GM18867 (cell line): ENCODE measurements at regions not wholly inside any gene's neighbourhood (a gene's known extent, or its start where the extent isn't known, plus 50 kb on each side); places are given as distances from the start of the nearest gene placed in this dataset.
"Not testable (repeated sequence)": the region's sequence is repeated elsewhere in the genome, so short reads cannot be mapped to it uniquely, and the experiment has no call there.

ENCODE experiments used
- ATAC-seq: cut with Tn5 transposase; IDR thresholded peaks from one replicate; pipeline ENCODE4 v1.9.1; 2021; ENCODE audit warnings: mild to moderate bottlenecking, moderate library complexity; ENCODE audit not compliant: unreplicated experiment

DNA sequence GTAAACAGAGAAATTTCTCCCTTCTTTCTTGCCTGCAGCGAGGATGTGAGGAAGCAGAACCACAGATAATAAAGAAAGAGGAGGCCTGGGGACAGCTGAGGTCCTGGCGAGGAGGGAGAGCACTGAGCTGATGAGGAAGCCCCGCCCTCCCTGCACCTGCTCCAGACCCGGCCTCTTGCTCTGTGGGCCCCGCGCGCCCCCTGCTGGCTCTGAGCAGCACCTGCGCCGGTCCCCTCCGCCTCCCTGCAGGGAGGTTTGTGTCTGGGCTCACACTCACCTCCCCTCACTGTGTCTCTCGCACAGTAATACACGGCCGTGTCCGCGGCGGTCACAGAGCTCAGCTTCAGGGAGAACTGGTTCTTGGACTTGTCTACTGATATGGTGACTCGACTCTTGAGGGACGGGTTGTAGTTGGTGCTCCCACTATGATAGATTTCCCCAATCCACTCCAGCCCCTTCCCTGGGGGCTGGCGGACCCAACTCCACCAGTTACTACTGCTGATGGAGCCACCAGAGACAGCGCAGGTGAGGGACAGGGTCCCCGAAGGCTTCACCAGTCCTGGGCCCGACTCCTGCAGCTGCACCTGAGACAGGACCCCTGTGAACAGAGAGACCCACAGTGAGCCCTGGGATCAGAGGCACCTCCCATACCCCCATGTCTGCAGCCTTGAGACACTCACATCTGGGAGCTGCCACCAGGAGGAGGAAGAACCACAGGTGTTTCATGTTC is 485.4 kb downstream of the TMEM121 start:
- ATAC-seq, result not testable (repeated sequence)

DNA sequence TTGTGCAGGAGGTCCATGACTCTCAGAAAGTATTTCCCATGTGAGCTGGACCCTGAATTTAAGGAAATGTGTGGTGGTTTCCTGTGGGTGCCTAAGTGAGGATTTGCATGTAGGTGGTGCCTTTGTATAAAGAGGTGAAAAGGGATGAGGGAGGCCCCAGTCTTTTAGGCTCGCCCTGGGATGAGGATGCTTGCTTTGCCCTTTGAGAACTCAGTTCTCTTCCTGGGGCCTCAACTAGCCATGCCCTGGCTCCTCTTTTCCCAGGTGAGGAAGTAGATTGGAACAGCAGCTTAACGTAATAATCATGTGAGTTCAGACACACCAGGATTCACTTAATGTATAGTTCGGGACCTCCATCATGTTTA is 486.0 kb downstream of the TMEM121 start:
- ATAC-seq, result not testable (repeated sequence)

DNA sequence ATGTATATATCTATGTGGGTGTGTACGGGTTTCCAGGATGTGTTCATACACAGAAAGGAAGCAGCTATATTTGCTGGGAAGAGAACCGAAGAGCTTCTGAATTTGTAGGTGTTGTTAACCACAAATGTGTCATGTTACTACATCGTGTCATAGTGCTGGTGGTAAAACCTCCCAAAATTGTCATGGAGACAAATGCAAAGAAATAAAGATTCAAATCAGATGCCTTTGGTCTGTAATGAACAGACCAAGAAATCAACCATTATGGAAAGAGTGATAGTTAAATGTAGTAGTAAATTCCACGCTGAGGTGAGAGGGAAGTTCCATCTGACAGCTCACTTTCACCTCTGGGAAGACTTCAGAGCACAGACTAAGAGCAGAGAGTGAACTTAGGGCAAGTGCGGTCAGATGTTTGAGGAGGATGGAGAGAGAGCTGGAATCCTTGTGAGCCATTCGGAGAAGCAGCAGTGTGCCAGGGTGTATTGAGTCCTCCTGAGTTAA is 487.5 kb downstream of the TMEM121 start:
- no peak for ATAC-seq

DNA sequence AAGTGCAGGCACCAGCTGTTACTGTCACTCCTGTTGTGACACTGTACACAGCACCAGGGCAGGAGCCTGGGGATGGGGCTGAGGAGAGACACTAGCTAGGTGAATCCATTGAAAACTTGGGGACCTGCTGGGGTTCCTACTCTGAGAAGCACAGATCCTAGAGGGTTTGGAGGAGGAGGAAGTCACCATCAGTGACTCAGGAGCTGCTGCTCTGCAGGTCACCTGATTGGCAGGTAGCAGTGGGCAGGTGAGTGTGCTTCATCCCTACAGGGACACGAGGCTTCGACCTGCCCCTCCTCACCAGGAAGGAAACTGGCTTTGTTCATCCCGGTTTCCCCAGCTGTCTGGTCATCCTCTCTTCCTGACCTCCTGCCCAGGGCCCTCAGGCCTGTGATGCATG is 491.6 kb downstream of the TMEM121 start:
- ATAC-seq, result not testable (repeated sequence)

DNA sequence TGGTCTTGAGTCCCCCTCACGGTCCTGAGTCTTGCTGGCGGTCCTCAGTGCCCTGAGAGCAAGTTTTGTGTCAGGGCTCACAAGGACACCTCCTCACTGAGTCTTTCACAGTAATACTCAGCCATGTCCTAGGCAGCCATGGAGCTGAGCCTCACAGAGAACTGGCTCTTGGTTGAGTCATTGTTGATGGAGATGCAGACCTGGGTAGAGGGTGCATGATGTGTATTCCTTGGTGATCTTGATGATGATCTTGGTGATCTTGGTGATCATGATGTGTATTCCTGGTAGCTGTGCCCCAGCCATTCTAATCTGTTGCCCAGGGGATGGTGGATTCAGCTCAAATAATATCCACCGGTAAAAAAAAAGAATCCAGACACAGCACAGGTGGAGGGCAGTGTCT is 495.4 kb downstream of the TMEM121 start:
- no peak for ATAC-seq

DNA sequence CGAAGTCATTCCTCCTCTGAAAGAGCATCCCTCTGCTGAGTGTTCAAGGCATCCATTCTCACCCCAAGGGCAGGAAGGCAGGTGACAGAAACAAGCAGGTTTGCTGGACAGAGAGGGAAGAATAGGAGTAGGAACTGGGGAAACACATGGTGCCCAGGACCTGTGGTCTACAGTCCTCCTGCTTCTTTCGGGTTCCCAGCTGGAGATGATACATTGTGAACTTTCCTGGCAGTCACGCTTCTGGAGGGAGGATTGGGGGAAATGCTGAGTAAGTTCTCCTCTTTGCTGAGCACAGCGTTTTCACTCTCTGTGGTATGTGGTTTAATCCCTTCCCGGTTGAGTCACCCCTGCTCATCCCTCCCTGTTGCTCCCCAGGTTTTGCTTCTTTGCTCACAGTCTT is 496.3 kb downstream of the TMEM121 start:
- ATAC-seq, result not testable (repeated sequence)

DNA sequence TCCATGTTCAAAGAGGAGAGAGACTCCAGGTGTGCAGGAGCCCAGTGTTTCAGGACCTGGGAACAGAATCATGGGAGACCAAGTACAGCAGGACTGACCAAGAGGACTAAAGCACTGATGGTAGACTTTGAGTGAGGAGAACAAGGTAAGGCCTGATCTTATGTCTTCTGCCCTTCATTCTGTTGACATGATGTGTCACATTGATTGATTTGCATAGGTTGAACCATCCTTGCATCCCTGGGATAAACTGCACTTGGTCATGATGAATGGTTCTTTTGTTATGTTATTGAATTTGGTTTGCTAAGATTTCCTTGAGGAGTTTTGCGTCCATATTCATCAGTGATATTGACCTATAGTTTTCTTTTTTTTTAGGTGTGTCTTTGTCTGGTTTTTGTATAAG is 497.0 kb downstream of the TMEM121 start:
- no peak for ATAC-seq

DNA sequence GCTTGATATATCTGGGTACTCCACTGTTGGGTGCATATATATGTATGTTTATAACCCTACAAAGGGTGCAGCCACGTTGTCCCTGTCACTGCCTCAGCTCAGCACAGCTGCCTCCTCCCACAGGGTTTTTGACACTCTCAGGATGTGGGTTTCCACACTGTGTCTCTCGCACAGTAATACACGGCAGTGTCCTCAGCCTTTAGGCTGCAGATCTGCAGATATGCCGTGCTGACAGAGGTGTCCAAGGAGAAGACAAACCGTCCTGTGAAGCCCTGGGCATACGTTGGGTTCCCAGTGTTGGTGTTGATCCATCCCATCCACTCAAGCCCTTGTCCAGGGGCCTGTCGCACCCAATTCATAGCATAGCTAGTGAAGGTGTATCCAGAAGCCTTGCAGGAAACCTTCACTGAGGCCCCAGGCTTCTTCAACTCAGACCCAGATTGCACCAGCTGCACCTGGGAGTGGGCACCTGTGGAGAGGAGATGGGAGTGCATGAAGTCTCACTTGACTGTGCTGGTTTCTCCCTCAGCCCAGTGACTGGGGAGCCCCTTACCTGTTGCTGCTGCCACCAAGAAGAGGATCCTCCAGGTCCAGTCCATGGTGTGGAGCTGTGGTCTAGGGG is 498.7 kb downstream of the TMEM121 start:
- no peak for ATAC-seq

DNA sequence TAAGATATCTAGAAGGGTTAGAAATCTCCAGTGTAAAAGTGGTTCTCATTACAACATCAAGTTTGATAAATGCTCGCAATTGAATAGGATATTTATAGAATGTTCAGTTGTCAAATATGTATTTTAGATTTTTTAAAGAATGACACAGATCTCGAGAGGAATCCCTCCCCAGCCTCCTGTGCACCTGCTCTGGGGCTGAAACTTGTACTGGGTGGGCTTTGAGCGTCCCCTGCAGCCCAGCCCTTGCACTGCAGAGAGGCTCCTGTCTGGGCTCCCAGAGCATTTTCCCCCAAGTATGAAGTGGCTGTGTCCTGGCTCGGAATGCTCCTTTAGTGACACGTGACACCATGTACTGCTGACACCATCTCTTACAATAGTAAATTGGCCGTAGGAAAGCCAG is 499.6 kb downstream of the TMEM121 start:
- no peak for ATAC-seq

DNA sequence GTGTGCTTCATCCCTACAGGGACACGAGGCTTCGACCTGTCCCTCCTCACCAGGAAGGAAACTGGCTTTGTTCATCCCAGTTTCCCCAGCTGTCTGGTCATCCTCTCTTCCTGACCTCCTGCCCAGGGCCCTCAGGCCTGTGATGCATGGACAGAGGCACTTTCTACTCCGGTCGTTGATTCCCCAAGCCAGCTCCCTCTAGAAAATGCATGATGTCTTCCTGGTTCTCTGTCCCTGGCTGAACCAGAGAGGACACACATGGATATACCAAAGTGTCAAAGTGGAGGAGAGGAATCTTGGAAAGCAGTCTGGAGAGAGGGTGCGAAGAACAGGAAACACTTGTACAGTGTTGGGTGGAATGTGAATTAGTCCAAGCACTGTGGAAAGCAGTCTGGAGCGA is 501.4 kb downstream of the TMEM121 start:
- not testable (repeated sequence) for ATAC-seq

DNA sequence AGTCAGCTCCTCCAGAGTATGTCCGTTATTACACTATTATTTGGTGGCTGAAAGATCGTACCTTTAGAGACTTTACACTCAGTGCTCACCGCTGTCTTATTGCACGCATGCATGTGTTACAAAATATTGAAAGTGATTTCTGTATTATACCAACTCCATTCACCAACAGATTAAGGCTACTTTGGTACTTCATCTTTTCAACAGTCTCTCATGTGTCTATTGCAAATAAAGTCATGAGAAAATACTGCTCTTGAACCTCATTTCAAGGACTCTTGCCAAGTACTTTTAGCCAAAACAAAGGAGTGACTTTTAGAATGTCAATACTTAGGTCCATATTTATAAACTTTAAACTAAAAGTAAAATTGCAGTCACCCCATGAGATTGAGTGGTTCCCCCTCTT is 503.6 kb downstream of the TMEM121 start:
- ATAC-seq, result no peak

DNA sequence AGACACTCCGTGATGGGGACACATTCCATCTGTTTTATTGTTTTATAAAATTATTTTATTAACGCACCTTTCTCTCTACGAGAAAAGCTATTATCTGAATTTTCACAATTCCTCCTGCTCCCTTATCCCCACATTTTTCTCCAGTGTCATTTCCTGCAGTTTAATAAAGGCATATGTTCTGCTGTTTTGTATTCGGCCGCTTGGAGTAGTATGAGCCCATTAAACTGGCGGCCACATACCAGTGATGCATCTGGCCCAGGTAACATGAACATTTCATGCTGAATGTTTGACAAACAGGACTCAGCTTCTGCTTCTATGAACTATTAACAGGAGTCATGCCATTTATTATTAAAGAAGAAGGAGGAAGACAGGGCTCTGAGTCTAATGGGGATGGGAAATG is 511.0 kb downstream of the TMEM121 start:
- ATAC-seq, result no peak

DNA sequence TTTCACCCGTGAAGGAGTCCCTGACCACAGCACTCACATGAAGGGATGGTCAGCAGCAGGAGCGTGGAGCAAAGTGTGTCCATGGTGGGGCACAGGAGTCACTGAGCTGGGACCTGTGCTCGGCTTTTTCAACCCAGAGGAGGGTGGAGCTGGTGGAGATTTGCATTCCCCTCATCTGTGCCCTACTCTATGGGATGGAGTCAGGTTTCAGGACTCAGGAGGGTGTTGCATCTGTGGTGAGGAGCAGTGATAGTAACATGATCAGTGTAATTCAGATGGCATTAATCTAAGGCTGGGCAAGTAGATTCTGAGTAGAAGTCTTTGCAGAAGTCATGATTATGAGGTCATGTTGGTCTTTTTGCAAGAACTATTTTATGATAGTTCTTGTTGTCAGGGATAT is 511.9 kb downstream of the TMEM121 start:
- no peak for ATAC-seq

DNA sequence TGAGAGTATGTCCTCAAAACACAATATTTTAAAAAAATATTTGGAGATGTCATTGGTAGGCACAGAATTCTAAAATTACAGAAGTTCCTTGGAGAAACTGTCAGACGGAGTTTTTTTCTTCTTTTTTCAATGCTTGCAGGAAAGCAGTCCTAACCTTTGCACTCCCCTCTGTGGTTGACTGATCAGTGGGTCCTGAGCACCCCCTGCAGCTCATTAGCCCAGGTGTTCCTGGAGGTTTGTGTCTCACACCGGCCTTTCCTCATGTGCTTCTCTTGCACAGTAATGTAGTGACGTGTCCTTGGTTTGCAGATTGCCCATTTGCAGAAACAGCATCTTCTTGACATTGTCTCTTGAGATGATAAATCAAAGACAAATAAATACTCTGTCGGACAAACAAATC is 513.0 kb downstream of the TMEM121 start:
- no peak for ATAC-seq

DNA sequence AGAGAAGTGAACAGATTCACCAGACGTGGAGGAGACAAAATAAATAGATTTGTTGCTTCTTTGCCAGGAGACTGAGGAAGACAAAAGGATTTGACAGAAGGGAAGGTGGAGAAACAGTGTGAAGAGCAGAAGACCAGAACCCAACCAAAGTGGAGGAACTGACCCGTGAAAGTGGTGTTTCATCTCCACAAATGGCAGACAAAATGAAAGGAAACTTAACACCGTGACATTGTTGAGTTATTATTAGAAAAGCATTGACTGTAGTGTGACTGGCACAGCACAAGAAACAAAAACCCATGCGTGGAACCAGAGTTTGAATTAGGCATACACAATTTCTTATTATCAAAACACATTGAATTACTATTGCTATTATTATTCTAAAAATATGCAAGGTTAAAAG is 518.1 kb downstream of the TMEM121 start:
- ATAC-seq, result no peak

DNA sequence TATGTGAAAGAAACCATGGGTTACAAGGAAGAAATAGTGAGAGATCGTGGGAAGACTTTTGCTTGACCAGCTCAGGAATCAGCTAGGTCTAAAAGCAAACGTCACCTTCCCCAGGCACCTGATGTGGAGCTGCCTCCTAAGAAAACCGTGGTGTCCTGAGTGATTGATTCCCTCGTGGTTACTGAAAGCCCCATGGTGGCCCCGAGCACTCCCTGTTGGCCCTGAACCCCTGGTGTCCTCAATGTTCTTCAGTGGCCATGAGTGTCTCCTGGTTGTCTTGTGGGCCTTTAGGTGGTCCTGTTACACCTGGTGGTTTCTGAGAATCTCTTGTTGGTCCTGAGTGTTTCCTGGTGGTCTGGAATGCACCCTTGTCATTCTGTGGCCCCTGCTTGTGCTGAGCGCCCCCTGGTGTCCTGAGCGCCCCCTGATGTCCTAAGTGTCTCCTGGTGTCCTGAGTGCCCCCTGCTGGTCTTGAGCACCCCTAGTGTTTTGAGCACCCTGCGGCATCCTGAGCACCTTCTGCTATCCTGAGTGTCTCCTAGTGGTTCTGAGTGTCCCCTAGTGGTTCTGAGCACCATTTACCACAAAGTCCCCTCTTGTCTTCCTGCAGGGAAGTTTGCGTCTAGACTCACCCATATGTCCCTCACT is 518.7 kb downstream of the TMEM121 start:
- peak; percentile 70 for ATAC-seq

DNA sequence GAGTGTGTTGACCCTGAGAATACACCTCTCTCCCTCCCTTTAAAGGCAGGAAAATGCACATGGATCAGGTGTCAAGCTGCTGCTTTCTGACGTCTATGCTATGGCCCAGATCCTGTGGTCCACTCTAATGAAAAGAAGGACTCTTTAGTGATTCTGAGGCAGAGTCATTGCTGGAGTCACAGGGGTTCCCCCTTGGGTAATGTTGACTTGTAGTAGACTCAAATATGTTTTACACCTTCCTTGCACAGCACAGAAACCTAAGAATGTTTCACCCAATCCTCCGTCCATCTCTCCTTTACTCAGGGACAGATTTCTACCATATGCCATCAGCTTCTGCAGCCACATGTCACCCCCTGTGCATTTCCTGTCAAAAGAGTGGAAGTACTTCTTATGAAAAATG is 525.4 kb downstream of the TMEM121 start:
- ATAC-seq, result no peak

DNA sequence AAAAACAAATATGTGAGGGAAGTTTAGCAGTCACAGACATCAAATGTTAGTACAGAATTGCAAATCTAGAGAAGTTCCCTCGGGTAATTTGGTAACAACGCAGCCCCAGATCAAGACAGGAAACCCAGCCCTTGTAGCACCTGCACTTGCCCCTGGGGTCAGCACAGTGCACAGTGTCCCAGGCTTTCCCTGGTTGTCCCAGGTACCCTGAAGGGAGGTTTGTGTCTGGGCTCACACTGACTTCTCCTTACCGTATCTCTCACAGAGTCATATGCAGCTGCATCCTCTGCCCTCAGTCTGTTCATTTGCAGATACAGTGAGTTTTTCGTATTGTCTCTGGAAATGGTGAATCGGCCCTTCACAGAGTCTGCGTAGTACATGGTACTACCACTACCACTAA is 528.9 kb downstream of the TMEM121 start:
- no peak for ATAC-seq

DNA sequence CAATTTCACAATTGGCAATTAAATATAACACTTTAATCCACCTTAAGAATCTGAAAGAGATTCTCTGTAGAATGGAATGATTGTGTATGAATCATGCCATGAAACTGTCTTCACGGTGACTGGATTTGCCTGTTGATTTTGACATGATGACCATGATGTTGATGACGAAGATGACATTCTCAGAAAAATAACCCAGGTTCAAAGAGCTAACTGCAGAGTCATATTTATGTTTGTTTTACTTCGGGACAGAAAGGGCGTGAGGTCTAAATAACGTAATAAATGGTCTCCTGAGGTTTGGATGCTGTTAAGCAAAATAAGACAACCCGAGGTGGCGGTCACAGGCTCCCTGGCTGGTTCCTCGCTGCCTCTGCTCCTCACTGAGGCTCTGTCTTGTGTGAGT is 532.0 kb downstream of the TMEM121 start:
- no peak for ATAC-seq

DNA sequence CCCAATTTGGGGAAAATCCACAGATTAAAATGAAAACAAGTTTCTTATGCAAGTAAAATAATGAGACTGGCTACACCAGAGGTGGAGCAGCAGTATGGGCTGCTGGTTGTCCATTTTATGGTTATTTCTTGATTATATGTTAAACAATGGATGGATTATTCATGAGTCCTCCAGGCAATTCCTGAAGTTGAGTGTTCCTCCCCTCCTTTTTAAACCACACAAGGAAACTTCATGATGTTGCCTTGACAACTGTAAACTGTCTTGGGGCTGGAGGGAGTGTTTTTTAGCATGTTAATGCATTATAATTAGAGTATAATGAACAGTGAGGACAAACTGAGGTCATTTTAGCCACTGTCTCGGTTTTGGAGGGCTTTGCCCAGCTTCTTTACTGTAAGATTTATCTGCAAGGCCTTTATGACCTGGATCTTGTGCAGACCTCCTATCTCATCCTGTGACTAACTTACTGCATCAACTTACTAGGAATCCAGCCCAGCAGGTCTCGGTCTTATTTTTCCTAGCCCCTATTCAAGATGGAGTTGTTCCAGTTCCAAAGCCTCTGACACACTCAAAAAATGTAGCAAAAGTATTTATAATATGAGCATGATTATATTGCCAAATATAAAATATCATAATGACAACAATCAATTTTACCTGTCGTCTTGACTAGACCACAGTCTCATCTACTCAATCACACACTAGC is 534.0 kb downstream of the TMEM121 start:
- no peak for ATAC-seq

DNA sequence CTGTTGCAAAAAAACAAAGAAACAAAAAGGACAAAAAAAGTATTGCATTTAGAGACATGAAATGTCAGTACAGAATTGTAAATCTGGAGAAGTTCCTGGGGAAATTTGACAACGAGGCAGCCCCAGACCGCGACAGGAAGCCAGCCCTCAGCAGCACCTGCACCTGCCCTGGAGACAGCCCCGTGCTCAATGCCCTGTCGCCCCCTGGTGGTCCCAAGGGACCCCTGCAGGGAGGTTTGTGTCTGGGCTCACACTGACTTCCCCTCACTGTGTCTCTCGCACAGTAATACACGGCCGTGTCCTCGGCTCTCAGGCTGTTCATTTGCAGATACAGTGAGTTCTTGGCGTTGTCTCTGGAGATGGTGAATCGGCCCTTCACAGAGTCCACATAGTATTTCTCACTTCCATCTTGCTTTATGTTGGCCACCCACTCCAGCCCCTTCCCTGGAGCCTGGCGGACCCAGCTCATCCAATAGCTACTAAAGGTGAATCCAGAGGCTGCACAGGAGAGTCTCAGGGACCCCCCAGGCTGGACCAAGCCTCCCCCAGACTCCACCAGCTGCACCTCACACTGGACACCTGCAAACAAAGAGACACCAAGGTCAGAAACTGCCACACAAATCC is 535.6 kb downstream of the TMEM121 start:
- ATAC-seq, result not testable (repeated sequence)
